Hematopoietic multipotent progenitor cell (in vitro differentiated cells): ENCODE measurements at regions not wholly inside any gene's neighbourhood (a gene's known extent, or its start where the extent isn't known, plus 50 kb on each side); places are given as distances from the start of the nearest gene placed in this dataset.

ENCODE experiments used
- DNase-seq, 3 donors: peaks; one replicate each; pipeline ENCODE4 v3.0.0-alpha.2; 2011 to 2015; ENCODE audit warnings: low read depth in 2 of 3, low spot score in 2 of 3

DNA sequence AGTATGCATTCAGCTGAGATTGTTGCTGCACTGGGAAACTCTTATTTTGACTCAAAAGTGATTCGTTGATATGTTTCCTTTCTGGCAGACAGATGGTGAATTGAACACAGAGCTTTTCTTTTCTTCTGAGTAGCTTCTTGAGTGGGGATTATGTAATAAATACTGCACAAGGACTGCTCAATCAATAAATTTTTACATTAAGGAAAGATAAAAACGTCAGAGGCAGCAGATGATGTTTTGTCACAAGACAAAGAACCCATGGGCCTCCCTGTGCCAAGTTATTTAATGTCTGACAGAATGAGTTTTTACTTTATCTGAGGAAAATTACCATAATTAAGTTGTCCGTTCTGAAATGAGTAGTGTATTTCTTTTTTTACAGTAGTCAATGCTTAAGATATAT is 460.3 kb downstream of the UTRN start:
- DNase-seq: no peak

DNA sequence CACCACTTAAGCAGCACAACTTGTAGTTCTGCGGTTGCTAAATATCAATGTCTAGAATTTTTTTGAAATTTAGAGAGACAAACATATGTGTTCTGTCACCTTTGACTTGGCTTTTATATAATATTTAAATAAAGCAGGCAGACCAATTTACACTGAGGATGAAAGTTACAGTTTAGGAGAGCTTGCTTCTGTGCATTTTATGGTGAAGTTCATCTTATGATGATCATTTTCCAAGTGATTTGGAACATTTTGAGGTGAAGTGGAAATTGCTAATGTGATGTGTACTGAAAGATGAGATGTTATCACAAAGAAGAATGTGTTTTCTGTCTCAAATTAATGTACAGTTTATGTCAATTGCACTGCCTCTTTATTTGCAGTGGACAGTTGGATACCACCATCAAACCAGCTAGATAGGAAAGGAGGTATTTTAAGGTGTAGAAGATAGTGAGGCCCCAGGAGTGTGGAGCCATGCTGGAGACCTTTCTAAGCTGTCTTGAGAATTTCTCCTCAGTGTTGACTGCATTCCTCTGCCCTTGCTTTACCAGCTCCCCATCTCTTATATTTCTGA is 461.9 kb downstream of the UTRN start:
- DNase-seq: no peak

DNA sequence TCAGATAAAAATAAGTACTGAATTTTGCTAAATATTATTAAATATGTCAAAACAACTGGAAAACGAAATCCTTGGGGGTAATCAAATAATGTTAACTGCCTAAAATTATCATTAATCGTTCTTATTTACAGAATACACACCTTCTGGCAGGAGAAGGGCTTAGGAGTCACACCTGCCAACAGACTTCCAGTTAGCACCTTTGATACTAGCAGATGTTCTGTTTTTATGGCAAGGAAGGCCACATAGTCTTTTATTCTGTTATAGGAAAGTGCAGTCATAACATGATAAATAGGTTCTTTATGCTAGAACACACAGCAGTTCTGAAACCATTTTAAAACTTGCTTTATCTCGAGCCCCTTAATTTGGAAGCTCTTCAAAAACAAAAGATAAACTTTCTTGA is 464.1 kb downstream of the UTRN start:
- DNase-seq: no peak

DNA sequence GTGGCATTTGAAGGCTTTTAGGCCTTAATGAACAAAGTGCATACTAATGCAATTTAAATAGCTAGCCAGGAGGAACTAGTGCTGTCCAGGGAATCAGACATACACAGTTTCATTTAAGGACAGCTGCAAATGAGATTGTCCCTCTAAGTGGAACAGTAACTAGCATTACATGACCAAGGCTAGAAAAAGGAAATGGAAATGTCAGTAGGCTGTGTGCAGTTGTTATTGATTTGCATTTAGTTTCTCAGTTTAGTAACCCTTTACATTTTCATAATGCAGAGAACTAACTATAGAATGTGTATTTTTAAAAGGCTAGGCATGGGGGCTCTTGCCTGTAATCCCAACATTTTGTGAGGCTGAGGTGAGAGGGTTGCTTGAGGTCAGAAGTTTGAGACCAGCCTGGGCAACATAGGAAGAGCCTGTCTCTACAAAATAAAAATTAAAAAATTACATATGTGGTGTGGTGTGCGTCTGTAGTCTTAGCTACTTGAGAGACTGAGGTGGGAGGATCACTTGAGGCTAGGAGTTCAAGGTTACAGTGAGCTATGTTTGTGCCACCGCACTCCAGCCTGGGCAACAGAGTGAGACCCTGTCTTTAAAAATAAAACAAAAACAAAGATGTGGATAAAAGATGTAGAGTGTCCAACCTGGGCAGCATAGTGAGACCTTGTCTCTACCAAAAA is 468.0 kb downstream of the UTRN start:
- DNase-seq: no peak

DNA sequence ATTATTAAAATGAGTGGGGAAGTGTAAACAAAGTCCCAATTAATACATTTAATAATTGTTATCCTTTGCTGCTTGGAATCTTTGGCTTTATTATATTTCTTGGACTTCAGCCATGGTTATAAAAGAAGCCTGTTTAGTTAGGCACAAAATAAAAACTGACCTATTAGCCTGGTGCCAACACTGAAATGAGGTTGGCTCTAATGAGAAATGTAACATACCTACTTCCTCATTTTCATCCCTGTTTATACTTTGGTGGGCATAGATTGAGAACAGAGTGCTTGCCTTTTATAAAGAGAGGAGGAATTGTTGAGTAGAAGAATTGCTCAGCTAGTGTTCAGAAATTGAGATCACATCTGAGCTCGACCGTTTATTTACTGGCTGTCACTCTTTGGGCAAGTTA is 471.3 kb downstream of the UTRN start:
- DNase-seq: peak in 2 of 3 donors; percentile 1 to 27

DNA sequence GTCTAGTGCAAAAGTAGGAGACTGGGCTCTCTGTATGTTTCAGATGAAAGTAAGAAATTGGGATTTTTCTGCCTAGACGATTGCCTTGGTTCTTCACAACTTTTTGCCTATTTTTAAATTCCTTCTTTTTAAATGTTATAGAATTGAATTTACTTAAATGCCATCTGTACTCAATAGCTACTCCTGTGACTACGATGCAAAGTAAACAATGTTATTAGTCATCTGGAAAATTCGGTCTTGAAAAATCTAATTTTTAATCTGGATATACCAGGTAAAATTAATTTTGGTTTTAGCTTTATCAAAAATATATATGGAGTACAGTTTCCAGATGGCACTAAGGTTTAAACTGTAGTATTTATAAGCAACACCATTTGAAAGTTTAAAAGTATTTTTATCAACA is 472.2 kb downstream of the UTRN start:
- no peak for DNase-seq

DNA sequence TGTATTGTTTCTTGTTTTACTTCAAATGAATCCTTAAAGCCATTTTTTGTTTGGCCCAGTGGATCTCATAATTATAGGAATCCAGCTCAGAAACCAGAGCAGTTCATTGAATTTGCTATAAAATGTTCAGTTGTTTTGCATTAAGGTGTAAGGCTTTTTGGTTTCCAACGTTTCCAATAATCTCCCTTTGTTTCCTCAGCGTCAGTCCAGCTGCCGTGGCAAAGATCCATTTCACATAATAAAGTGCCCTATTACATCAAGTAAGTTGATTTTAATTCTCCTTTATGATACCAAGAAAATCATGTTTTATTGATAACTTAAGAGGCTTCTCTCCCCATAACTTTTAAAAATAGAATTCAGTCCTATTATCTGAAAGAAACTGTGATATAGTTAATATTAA is 472.6 kb downstream of the UTRN start:
- DNase-seq: no peak

DNA sequence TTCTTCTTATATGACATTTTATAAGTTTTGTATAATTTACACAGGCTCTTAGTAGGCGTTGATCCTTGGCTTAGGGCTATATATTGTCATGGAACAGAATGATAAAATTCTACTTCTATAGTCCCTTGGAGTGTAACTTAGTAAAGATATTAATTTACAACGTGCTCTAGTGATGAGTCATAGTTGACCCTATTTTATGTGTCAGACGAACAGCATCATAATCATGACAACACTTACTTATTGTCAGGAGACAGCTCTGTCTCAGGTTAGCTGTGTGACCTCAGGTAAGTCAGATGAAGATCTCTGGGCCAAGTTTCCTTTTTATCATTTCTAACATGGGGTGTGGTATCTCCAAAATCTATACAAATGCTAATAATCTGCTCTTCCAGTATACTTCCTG is 473.5 kb downstream of the UTRN start:
- DNase-seq: no peak

DNA sequence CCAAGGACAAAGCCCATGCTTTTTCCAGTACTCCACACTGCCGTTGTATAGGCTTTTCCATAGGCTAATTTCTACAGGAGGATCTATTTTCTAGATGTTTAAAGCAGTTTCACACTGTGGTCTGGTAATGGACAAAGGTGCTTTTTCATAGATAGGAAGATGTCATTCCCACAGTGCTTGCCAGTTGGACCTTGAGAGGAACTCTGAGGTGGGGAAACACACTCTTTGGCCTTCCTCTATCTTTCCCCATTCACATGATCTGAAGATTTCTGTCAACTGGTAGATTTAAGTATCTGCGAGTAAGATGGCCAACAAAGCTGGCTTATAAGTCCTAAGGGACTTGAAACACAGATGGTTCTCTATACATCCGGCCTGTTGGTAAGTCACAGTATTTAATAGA is 477.3 kb downstream of the UTRN start:
- DNase-seq: no peak

DNA sequence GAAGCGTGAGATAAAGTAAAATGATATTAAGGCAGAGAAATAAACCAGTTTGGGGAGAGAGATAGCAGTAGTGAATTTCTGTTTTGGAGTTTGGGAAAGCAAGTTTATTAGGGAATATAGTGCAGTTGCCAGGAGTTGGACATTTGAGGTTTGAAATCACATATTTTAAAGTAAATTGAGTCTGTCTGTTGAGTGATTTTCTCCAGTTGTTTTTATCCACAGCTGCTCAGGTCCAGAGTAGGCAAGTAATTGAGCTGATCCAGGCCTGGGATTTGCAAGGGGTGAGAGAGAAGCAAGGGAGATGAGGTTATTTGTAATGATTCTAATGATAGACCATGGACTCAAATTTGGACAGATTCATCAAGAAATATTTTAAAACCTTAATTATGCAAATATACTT is 481.9 kb downstream of the UTRN start:
- no peak for DNase-seq

DNA sequence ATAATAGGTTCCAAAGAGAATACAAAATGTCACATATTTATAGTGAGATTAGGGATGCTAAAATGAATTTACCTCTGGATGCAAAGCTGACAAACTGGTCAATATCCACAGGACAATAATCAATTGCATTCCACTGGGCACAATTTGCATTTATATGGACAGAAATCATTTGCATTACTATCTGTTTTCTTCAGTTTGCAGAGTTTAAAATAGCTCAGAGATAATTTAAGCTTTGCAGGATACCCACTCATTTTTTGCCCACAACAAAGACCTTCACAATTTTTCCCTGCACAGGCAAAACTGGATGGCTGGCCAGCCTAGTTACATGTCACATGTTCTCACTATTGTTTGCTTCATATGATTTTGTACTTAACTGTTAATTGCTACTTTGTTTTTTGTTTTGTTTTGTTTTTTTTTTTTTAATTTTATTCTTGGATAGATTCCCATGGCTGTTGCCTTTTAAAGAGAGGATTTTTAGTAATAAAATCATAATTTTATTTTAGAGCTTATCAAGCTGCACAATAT is 483.5 kb downstream of the UTRN start:
- DNase-seq: no peak

DNA sequence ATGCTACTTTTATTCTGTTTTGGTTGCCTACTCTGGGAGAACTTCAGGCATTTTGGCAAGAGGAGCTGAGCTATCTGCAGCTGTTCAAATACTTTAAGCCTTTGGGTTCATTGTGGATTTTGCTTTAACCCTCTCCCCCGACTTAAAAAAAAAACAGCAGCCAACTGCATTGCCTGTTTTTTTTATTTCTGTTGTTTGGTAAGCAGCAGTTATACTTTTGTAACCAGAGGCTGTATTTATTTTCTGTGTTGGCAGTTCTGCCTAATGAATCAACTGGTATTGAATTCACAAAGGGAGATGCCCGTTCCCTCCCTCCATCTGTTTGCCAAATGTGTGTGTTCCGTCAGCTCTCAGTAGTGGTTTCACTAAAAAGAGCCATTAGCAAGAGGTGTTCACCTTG is 484.0 kb downstream of the UTRN start:
- no peak for DNase-seq

DNA sequence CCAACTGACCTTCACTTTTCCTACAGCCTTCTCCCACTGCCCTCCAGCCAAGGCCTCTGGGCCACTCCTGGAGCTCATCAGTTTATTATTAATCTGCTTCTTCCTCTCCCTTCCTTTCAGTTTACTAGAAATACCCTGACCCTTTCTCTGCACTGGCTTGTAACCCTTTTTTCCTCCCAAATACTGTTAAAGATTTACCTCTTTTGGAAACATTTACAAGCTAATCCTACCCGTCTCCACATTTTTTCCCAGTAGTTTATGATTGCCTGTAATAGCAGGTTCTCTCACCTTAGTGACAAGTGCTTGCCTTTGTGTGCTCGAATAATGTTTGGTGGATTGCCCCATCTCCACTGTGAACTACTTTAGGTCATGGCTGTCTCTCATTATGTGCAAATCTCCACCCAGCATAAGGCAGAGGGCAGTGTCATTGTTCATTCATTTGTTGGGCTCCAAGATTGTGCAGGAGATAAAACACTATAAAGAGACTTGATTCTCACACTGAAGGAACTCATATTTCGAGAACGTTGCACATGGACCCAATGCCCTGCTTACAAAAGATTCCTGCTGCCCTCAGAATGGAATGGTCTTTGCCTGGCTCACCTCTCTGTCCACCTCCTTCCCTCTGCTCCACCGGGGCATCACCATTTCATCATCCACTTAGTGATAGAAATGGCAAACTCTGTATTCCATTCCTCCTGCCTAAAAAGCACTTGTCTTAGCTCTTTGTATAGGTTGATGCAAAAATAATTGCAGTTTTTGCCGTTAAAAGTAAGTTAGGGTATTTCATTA is 491.1 kb downstream of the UTRN start:
- DNase-seq: no peak

DNA sequence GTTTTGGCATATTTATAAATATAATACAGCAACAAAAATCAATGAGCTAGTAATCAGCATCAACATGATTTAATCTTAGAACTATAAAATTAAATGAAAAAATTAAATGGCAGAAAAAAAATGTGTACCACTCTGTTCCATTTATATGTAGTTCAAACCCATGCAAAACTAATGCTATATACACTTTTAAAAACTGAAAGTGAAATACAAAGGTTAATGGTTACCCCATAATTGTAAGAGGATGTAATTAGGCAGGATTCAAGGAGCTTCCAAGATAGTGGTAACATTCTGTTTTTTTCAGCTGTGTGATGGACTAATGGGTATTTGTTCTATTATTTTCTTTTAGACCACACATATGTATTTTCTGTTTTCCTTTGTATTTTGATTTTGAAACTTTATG is 492.1 kb downstream of the UTRN start:
- DNase-seq: no peak

DNA sequence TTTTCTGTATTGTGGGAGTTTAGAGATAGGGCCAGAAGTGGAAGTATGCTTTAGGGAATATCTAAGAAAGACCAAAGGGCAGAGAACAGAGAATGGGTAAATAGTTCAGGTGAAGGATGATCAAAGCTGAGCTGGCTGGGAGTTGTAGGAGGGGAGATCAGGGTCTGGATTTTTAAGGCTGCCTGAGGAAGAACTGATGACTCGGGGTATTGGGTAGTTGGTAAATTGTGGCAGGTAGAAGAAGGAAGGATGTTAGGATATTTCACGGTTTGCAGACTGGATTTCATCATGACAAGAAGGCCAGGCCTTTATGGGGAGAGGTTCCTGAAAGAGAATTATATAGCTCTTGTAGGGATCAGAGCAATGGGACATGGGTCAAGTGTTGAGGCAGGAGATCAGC is 492.9 kb downstream of the UTRN start:
- no peak for DNase-seq

DNA sequence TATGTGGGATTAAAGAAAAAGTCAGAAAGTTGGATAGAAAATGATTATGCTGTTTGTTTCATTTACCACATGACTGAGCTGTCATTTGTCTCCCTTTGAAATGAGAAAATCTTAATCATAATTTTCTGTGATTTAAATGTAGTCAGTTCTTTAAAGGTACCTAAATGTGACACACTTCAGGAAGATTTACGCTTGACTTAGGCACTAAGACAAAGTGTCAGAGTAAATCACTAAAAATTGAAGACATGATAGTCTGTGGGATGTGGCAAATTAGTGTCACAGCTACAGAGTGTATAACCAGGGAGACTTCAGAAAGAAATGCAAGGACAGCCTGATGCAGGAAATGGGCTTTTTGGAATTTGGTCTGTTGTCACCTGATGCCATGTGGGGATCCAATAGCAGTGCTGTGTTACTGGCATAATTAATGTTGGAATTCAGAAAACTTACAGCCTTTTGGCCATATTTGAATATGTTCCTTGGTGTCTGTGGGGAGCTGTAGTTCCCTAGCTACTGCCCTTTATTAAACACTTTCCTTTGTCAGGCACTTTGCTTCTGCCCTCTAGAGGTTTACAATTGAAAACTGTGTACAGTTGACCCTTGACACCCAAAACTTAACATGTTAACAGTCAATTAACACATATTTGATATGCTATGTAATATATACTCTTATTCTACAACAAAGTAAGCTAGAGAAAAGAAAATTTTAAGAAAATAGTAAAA is 493.8 kb downstream of the UTRN start:
- peak in 1 of 3 donors; percentile 7 for DNase-seq

DNA sequence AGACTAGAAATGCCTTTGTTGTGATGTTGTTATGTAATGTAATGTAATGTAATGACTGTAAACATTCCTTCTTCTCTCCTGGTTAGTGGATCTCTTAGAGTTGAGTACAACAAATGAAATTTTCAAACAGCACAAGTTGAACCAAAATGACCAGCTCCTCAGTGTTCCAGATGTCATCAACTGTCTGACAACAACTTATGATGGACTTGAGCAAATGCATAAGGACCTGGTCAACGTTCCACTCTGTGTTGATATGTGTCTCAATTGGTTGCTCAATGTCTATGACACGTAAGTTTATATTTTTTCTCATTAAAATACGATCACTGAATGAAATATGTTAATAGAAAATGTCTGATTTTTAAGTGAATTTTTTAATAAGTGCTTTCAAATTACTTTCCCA is 496.7 kb downstream of the UTRN start:
- no peak for DNase-seq

DNA sequence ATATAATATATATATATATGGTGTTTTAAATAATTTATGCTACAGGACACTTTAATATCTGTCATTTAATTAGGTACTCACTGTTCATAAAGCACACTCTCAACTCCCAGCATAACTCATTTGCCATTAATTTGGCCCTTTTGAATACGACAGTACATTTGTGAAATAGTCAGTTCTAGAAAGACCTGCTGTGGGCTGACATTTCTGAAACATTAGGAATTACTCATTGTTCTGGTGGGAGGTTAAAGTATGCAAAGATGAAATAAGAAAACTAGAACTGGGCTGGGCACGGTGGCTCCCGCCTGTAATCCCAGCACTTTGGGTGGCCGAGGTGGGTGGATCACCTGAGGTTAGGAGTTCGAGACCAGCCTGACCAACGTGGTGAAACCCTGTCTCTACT is 497.5 kb downstream of the UTRN start:
- DNase-seq: no peak

DNA sequence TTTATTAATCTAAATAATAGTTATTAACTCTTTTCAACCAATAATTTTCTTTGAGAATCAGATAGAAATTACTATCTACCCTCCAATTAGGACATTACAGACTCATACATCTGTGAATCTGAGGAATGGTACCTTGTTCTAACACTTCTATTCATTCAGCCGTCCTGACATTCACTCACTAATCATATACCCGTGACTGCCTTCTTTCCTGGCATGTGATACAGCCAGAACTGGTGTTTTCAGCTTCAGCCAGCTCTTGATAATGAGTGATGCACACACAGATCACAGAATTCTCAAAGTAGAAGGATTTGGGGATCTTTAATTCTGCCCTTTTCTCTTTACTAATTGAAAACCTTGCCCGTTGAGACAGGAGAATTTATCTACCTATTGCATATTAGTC is 499.9 kb downstream of the UTRN start:
- no peak for DNase-seq

DNA sequence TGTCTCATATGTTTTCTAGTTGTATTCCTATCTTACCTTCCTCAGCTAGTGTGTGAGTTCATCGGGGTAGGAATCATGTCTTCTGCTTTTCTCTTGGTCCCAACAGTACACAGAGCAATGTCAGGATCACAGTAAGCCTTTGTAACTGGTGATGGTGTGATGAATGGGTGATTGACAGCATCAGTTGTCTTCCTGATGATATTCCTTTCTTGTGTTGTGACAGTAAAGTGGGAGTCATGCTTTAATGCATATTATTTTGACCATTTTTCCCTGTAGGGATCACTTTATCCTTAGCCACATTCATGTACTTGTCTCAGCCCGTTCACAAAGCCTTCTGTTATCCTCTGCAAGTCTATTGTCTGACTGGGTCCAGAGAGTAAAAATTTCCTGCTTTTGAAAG is 501.7 kb downstream of the UTRN start:
- no peak for DNase-seq

DNA sequence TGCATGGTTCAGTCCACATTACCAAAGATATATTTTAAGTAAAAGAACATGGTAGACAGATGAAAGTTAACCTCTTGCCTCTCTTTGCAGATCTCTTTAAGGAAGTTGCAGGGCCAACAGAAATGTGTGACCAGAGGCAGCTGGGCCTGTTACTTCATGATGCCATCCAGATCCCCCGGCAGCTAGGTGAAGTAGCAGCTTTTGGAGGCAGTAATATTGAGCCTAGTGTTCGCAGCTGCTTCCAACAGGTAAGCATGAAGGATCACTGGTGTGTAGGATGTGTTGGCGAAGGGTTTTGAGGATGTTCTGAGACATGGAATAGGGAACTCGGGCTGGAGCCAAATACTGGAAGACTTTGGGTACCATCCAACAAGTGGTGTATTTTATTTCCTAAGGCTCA is 508.6 kb downstream of the UTRN start:
- no peak for DNase-seq
